ENCODE measurements at regions not wholly inside any gene's neighbourhood (a gene's known extent, or its start where the extent isn't known, plus 50 kb on each side); places are given as distances from the start of the nearest gene placed in this dataset.

- no peak for DNase-seq
These were observed 390.4 kb downstream of the SOX9 start for GRCh38 chr17:72511242-72511641.

GRCh38 chr17:72511874-72512273 lies 391.1 kb downstream of the SOX9 start:
- no peak for DNase-seq

GRCh38 chr17:72512649-72513556 lies 392.1 kb downstream of the SOX9 start:
- DNase-seq: no peak

GRCh38 chr17:72514321-72514861 lies 393.6 kb downstream of the SOX9 start:
- DNase-seq: no peak

GRCh38 chr17:72514891-72515290 lies 394.1 kb downstream of the SOX9 start:
- DNase-seq: no peak

GRCh38 chr17:72515291-72516065 lies 394.7 kb downstream of the SOX9 start:
- DNase-seq: no peak

GRCh38 chr17:72516772-72517399 lies 396.1 kb downstream of the SOX9 start:
- no peak for DNase-seq

GRCh38 chr17:72517413-72518158 lies 396.8 kb downstream of the SOX9 start:
- no peak for DNase-seq

- no peak for DNase-seq
These were observed 397.4 kb downstream of the SOX9 start for GRCh38 chr17:72518159-72518732.

- peak; percentile 75 for DNase-seq
These were observed 398.2 kb downstream of the SOX9 start for GRCh38 chr17:72518753-72519597.

- no peak for DNase-seq
These were observed 398.7 kb downstream of the SOX9 start for GRCh38 chr17:72519598-72519936.

- DNase-seq: no peak
These were observed 400.0 kb downstream of the SOX9 start for GRCh38 chr17:72520665-72521303.

- DNase-seq: no peak
These were observed 402.7 kb downstream of the SOX9 start for GRCh38 chr17:72523491-72523890.

GRCh38 chr17:72525225-72526015 lies 404.6 kb downstream of the SOX9 start:
- DNase-seq: no peak

GRCh38 chr17:72526769-72527168 lies 405.9 kb downstream of the SOX9 start:
- no peak for DNase-seq

- no peak for DNase-seq
These were observed 407.0 kb downstream of the SOX9 start for GRCh38 chr17:72527789-72528188.

- DNase-seq: no peak
These were observed 407.9 kb downstream of the SOX9 start for GRCh38 chr17:72528683-72529082.

- DNase-seq: no peak
These were observed 408.6 kb downstream of the SOX9 start for GRCh38 chr17:72529386-72529785.

GRCh38 chr17:72530454-72530853 lies 409.6 kb downstream of the SOX9 start:
- no peak for DNase-seq

- no peak for DNase-seq
These were observed 410.9 kb downstream of the SOX9 start for GRCh38 chr17:72531729-72532128.
